ENCODE measurements at regions not wholly inside any gene's neighbourhood (a gene's known extent, or its start where the extent isn't known, plus 50 kb on each side); places are given as distances from the start of the nearest gene placed in this dataset.

DNA sequence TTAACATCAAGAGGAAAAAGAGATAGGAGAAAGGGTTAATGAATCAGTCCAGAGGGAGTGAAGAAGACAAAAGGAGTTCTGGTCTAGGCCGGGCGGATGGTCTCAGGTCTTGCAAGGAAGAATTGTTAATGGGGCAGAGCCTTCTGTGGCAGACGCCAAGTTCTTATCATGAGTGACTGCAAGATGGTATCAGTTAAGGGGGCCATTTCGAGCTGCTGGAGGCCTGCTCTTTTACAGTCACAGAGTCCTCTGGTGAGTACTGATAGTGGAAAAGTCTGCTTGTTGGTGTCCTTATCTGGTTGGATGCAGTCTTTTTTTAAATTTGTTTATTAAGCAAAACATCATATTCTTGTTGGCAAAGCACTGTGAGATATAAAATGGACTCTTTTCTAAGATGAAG lies 590.9 kb upstream of the SGCG start:
- H3K36me3 ChIP-seq (replicated peaks; ENCODE audit: control insufficient read depth, insufficient read depth, low read length), result no peaks in the 10 kb centered on the region
- no peak for DNase-seq
- no peak overlapping the region for H3K4me3 ChIP-seq (ENCODE audit: insufficient read depth, low read depth, low read length)
- H3K27me3 ChIP-seq (ENCODE audit: control insufficient read depth, insufficient read depth, low read length), result no peaks in the 10 kb centered on the region

DNA sequence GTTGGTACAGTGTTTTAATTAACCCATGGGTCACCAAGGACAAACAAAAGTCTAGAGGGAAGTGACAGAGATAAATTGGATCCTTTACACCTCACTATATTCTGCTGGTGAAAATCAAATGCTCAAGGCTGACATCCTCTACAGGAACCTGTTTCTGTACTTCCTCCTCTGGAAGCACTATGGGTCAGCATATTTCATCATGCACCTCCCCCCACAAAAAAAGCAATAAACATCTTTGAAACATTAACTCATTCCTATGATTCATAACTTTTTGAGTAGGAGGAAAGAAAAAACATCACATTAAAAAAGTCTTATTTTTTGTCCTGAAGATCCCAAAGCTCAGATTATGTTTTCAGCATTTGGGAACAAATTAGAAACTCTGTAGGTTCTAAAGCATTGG lies 588.3 kb upstream of the SGCG start:
- no peak for DNase-seq
- no peaks in the 10 kb centered on the region for H3K36me3 ChIP-seq (replicated peaks; ENCODE audit: control insufficient read depth, insufficient read depth, low read length)
- no peaks in the 10 kb centered on the region for H3K27me3 ChIP-seq (ENCODE audit: control insufficient read depth, insufficient read depth, low read length)
- H3K4me3 ChIP-seq (ENCODE audit: insufficient read depth, low read depth, low read length), result no peak overlapping the region

DNA sequence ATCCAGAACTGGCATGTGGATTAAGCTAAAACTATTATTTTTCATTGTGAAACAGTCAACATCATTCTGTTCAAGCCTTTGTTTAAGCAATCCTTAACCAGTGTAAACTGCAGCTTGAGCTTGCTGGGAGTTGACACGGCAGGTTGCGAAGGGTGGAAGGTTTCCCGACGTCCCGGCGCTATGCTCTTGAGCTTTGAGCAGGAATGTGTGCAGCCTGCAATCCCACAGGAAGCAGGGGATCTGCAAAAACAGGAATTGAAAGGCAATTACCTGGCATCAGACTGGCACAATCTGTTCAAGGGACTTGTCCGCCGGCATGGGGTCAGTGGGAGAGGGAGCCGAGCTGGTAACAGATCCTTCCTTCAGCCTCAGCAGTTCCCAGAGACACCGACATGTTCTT lies 586.7 kb upstream of the SGCG start:
- Histone ChIP-seq H3K27me3 (ENCODE audit: control insufficient read depth, insufficient read depth, low read length) (no peaks in the 10 kb centered on the region), H3K36me3 (replicated peaks; ENCODE audit: control insufficient read depth, insufficient read depth, low read length) (no peaks in the 10 kb centered on the region), H3K4me3 (ENCODE audit: insufficient read depth, low read depth, low read length) (no peak overlapping the region)
- no peak for DNase-seq

DNA sequence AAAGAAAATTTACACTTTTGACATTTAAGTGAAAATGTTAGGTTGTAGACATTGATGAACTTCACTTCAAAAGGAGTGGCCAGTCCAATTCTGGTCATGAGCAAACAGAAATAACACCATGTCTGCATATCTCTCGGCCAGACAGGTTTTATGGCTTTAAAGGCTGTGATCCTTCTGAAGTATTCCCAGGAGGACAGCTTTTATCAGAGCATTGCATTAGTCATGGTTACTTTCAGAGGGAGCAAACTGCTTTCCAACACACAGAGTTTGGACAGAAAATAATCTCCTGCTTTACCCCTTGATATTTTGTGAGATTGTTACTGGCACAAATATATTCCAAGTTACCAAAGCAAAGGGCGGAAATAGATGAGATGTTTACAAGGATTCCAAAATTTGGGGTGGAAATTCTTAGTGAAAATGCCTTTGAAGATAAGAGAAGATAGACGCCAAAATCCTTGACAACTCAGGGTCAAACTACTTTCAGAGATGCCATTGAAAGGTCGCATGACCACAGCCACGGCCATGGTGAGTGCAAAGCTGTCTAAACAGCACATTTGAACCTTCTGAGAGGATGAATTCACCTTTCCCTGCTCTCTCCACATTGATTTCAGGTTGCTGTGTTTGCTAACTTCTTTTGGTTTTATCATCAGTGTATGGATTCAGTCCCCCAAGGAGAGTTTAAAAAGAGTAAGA lies 584.5 kb upstream of the SGCG start:
- no peaks in the 10 kb centered on the region for H3K36me3 ChIP-seq (replicated peaks; ENCODE audit: control insufficient read depth, insufficient read depth, low read length)
- H3K27me3 ChIP-seq (ENCODE audit: control insufficient read depth, insufficient read depth, low read length), result no peaks in the 10 kb centered on the region
- no peak for DNase-seq
- H3K4me3 ChIP-seq (ENCODE audit: insufficient read depth, low read depth, low read length), result no peak overlapping the region

DNA sequence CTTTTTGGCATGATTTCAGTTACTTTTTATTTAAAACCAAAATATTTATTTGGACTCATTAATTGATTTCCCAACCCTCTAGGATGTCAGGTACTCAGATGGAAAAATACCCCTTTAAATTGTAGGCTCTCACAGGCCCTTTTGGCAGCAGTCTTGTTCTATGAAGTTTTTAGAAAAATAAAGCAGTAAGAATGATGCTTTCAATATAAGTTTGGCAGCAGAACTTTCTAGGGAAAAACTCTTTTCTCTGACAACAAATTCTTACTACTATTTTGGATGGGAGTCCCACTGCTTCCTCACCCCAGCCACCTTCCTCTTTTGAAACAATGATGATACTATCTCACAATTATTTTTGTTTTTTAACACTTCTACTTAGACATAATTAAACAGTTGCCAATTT lies 581.6 kb upstream of the SGCG start:
- H3K4me3 ChIP-seq (ENCODE audit: insufficient read depth, low read depth, low read length), result no peak overlapping the region
- no peak for DNase-seq

DNA sequence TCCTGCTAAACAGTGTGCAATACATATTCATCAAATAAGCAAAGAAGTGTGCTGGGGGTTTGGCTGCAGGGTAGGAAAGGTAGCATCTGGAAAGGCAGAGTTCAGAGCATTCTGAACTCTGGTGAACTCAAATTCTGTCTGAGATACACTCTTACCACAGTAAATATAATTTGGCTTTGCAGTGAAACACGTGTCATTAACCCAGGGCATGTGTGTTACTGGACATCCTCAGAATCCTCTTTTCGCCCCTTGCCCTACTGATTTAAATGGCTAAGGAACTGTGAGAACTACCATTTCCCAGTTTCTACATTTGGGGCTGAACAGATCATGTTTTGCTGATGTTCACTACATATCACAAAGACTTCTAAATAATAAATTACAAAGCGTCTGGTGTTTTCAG lies 562.8 kb upstream of the SGCG start:
- DNase-seq, result no peak
- no peaks in the 10 kb centered on the region for H3K36me3 ChIP-seq (replicated peaks; ENCODE audit: control insufficient read depth, insufficient read depth, low read length)
- no peak overlapping the region for H3K4me3 ChIP-seq (ENCODE audit: insufficient read depth, low read depth, low read length)
- H3K27me3 ChIP-seq (ENCODE audit: control insufficient read depth, insufficient read depth, low read length), result no peaks in the 10 kb centered on the region

More for the DNA sequence above, 581.6 kb upstream of the SGCG start:
- Histone ChIP-seq H3K27me3 (ENCODE audit: control insufficient read depth, insufficient read depth, low read length) (no peaks in the 10 kb centered on the region), H3K36me3 (replicated peaks; ENCODE audit: control insufficient read depth, insufficient read depth, low read length) (no peaks in the 10 kb centered on the region)

DNA sequence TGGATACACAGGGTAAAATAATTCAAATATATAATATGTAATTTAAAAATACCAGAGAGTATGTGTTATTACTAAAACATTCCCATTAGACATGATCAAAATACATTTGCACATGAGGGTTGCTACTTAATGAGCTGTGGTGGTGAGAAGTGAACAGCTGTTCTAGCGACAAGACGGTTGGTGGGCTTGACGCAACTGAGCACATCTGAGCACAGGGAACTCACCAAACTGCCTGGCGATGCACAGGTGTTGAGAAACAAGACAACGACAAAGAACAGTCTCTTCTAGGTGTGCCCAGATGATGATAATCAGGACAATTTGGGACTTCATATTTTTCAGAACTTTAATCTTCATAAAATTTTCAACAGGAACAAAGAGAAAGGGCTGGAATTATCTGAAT lies 555.1 kb upstream of the SGCG start:
- Histone ChIP-seq H3K36me3 (replicated peaks; ENCODE audit: control insufficient read depth, insufficient read depth, low read length) (no peaks in the 10 kb centered on the region), H3K4me3 (ENCODE audit: insufficient read depth, low read depth, low read length) (no peak overlapping the region), H3K27me3 (ENCODE audit: control insufficient read depth, insufficient read depth, low read length) (no peaks in the 10 kb centered on the region)
- DNase-seq, result no peak

DNA sequence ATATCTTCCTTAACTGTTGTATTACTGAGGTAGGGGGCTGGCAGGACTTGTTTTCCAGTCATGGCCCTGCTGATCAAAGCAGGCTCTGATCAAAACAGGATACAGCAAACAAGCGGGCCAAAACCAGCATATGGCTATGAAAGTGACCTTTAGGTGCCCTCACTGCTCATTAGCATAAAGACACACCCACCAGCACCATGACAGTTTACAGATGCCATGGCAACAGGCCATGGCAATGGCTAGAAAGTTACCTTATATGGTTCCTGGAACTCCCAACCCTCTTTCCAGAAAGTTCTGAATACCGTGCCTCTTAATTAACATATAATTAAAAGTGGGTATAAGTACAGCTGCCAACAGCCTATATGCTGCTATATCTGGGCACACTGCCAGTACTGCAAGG lies 551.4 kb upstream of the SGCG start:
- no peak for DNase-seq
- no peaks in the 10 kb centered on the region for H3K27me3 ChIP-seq (ENCODE audit: control insufficient read depth, insufficient read depth, low read length)

DNA sequence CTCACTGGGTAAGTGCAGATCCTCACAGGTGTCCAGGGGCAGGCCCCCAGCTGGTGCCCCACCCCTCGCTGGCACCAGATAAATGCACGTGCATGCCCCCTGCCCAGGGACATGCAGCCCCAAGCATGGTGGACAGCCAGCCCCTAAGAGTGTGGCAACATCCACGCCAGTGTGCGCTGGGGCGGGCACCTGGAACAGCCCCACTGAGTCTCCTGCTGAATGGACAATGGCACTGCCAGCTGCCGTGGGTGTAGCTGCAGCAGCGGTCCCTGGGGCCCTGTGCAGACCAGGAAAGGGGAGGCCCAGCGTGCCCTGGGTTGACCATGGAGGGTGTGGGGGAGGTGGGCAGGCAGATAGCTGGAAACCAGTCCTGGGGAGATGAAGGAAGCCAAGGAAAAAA lies 538.7 kb upstream of the SGCG start:
- DNase-seq, result no peak
- H3K27me3 ChIP-seq (ENCODE audit: control insufficient read depth, insufficient read depth, low read length), result no peaks in the 10 kb centered on the region
- H3K4me3 ChIP-seq (ENCODE audit: insufficient read depth, low read depth, low read length), result no peak overlapping the region
- H3K36me3 ChIP-seq (replicated peaks; ENCODE audit: control insufficient read depth, insufficient read depth, low read length), result no peaks in the 10 kb centered on the region

More for the DNA sequence above, 551.4 kb upstream of the SGCG start:
- Histone ChIP-seq H3K36me3 (replicated peaks; ENCODE audit: control insufficient read depth, insufficient read depth, low read length) (no peaks in the 10 kb centered on the region), H3K4me3 (ENCODE audit: insufficient read depth, low read depth, low read length) (no peak overlapping the region)

DNA sequence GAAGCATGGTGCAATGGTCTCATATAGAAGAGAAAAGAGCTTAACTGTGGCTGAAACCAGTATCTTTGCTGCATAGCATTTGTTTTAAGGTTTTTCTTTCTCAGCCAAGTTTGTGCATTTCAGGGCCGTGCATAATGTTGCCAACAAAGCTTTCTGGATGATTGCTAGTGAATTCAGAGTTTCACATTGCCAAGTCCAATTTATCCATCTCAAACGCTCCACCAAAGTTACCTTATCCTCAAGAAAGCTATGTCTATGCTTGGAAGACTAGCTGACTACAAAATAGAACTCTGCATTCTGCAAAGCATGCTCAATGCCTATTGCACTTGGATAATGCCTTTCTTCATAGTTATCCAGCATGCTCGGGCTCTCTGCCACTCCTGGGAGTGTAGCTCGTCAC lies 535.8 kb upstream of the SGCG start:
- Histone ChIP-seq H3K4me3 (ENCODE audit: insufficient read depth, low read depth, low read length) (no peak overlapping the region), H3K36me3 (replicated peaks; ENCODE audit: control insufficient read depth, insufficient read depth, low read length) (no peaks in the 10 kb centered on the region), H3K27me3 (ENCODE audit: control insufficient read depth, insufficient read depth, low read length) (no peaks in the 10 kb centered on the region)
- DNase-seq, result no peak

DNA sequence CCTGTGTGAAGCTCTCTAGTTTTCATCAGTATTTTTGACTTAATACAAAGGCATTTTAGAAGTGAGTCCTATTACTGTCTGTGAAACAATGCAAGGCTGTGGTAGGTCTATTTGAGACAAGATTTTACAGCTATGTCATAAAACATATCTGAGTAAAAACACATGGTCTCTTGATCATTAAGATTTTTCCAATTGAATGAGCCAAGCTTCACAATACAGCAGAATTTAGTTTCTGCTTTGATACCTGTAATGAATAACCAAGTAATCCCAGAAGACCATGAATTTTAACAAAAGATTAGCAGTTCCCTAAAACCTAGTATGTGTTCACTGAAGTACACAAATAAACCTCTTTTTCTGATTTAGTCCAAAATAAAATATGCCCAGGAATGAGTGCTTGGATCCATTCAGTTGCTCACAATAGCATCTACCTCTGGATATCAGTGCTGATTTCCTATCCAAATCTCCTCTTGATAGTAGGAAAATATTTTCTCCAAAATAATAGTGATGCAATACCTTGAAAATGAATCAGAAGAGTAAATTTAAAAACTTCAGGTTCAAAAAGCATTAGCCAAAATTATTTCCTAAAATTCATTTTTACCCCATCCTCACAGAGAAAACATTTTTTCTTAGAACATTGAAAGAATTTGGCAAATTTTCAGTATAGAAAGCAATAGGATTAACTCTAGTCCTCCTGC lies 533.5 kb upstream of the SGCG start:
- H3K27me3 ChIP-seq (ENCODE audit: control insufficient read depth, insufficient read depth, low read length), result no peaks in the 10 kb centered on the region
- H3K36me3 ChIP-seq (replicated peaks; ENCODE audit: control insufficient read depth, insufficient read depth, low read length), result no peaks in the 10 kb centered on the region
- H3K4me3 ChIP-seq (ENCODE audit: insufficient read depth, low read depth, low read length), result no peak overlapping the region
- no peak for DNase-seq

DNA sequence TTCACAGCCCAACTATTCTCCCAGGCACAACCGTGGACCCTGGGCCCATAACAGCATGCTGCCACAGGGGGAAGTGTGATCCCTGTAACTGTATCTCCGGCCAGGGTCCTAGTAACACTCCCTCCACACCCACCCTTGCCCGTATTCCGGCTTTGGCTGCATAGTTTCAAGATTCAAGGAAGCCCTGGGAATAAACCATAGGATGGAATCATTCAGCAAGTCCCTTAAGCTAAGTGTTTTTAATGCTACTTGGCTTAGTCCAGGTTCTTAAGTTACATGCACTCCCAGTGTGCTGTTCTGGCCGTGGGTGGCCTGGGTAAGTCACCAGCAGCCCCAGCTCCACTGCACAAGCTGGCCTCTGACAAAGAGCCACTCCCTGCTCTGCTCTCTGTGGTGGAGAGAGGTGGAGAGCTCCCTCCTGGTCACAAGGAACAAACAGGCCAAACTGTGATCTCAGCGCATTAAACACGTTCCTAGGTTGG lies 532.4 kb upstream of the SGCG start:
- peak; percentile 39 for DNase-seq
- Histone ChIP-seq H3K36me3 (replicated peaks; ENCODE audit: control insufficient read depth, insufficient read depth, low read length) (no peaks in the 10 kb centered on the region), H3K27me3 (ENCODE audit: control insufficient read depth, insufficient read depth, low read length) (no peaks in the 10 kb centered on the region), H3K4me3 (ENCODE audit: insufficient read depth, low read depth, low read length) (no peak overlapping the region)

DNA sequence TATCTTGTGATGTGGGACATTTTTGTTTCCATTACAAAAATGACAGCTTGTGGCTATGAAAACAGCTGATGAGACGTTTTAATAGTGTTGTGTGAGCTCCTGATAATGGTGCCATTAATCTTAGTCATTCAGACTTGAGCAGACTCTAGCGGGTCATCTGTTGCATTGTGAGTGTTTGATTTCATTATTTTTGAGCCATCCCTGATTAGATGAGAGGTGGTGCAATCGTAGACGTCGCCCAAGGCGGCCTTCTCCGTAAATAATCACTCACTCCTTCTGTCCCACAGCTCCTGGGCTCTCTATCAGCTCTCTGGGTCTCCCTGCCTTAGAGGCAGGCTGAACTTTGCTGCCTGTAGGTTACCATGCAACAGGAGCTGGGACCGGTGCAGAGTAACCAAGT lies 528.0 kb upstream of the SGCG start:
- no peaks in the 10 kb centered on the region for H3K27me3 ChIP-seq (ENCODE audit: control insufficient read depth, insufficient read depth, low read length)
- DNase-seq, result no peak
- H3K36me3 ChIP-seq (replicated peaks; ENCODE audit: control insufficient read depth, insufficient read depth, low read length), result no peaks in the 10 kb centered on the region
- H3K4me3 ChIP-seq (ENCODE audit: insufficient read depth, low read depth, low read length), result no peak overlapping the region

DNA sequence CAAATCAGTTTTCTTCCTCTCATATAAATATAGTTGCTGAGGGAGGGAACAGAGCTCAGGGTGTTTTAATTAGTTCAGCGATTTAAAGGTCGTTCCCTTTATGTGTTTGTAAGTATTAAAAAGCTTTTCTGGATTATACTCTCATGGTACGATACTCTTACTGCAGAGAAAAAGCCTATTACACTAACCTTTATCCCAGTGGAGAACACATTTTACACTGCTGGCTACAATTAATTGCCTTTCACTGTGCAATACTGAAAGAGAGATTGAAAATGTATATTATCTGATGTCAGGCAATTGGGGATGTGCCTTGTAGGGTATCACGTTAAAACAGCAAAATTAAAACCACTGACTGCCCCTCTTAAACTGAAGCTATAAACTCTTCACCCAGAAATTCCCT lies 526.9 kb upstream of the SGCG start:
- Histone ChIP-seq H3K27me3 (ENCODE audit: control insufficient read depth, insufficient read depth, low read length) (no peaks in the 10 kb centered on the region), H3K4me3 (ENCODE audit: insufficient read depth, low read depth, low read length) (no peak overlapping the region), H3K36me3 (replicated peaks; ENCODE audit: control insufficient read depth, insufficient read depth, low read length) (no peaks in the 10 kb centered on the region)
- no peak for DNase-seq

DNA sequence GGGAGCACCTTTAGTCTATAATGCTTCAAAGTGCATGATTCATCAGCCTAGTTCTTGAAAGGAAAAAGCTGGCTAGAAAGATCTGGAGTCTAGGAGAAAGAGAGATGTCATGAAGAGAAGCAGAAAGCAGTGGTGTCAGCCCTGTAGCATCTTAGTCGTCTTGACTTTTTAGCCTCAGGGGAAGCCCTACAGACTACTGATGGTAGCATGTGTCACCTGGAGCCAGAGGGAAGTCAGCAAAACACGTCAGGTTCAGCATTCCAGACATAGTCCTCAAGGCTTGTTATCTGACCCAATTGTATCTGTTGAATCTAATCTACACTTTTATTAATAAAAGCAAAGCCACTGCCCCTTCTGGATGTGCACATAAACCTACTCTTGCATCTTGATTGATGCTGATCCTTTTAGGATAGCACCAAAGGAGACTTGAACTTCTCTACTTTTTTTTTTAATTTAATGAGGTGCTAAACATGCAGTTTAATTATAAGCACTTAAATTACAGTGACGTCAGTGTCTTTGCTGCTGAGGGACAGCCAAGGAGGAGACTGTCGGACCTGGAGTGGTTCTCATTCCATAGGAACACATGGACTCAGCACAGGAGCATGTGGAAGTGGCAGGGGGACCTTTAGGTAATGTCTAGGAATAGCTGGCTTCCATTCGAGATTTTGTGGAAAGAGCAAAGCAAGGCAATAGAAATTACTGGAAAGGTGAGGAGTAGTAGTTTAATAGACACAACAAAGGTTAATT lies 525.5 kb upstream of the SGCG start:
- Histone ChIP-seq H3K36me3 (replicated peaks; ENCODE audit: control insufficient read depth, insufficient read depth, low read length) (no peaks in the 10 kb centered on the region), H3K27me3 (ENCODE audit: control insufficient read depth, insufficient read depth, low read length) (no peaks in the 10 kb centered on the region), H3K4me3 (ENCODE audit: insufficient read depth, low read depth, low read length) (no peak overlapping the region)
- DNase-seq, result no peak
